C4-2B (cell line): ENCODE measurements at regions not wholly inside any gene's neighbourhood (a gene's known extent, or its start where the extent isn't known, plus 50 kb on each side); places are given as distances from the start of the nearest gene placed in this dataset.

ENCODE experiments used
- H3K27ac ChIP-seq: fragments of 450-650 bp; 2 replicates; pipeline ENCODE4 v1.5.1; 2017
- CTCF ChIP-seq: fragments of 450-650 bp; conservative IDR thresholded peaks from 2 replicates; pipeline ENCODE4 v1.5.1; 2017; ENCODE audit warnings: mild to moderate bottlenecking
- ZFX ChIP-seq: fragments of 450-650 bp; IDR thresholded peaks from 2 replicates; pipeline ENCODE4 v1.6.1; 2017

- TF ChIP-seq CTCF (no peak), ZFX (no peak)
- no peak overlapping the region for H3K27ac ChIP-seq
Measured at GRCh38 chr2:18445433-18446320, 114.8 kb downstream of the RDH14 start.

GRCh38 chr2:18444806-18445205 is 115.6 kb downstream of the RDH14 start:
- H3K27ac ChIP-seq = no peak overlapping the region
- TF ChIP-seq CTCF = no peak
- TF ChIP-seq ZFX = no peak

GRCh38 chr2:18441583-18441982 is 118.9 kb downstream of the RDH14 start:
- no peak for TF ChIP-seq ZFX
- no peak for TF ChIP-seq CTCF
- no peak overlapping the region for H3K27ac ChIP-seq

- no peak for TF ChIP-seq CTCF
- no peak for TF ChIP-seq ZFX
- H3K27ac ChIP-seq = no peak overlapping the region
Measured at GRCh38 chr2:18440777-18441176, 119.7 kb downstream of the RDH14 start.

- no peak overlapping the region for H3K27ac ChIP-seq
- TF ChIP-seq ZFX (no peak), CTCF (no peak)
Measured at GRCh38 chr2:18440141-18440661, 120.3 kb downstream of the RDH14 start.

- no peak overlapping the region for H3K27ac ChIP-seq
- TF ChIP-seq CTCF (no peak), ZFX (no peak)
Measured at GRCh38 chr2:18439716-18440115, 120.7 kb downstream of the RDH14 start.

- H3K27ac ChIP-seq = no peak overlapping the region
- TF ChIP-seq ZFX = no peak
- TF ChIP-seq CTCF = no peak
Measured at GRCh38 chr2:18437909-18438308, 122.5 kb downstream of the RDH14 start.
